ENCODE measurements at regions not wholly inside any gene's neighbourhood (a gene's known extent, or its start where the extent isn't known, plus 50 kb on each side); places are given as distances from the start of the nearest gene placed in this dataset.

DNA sequence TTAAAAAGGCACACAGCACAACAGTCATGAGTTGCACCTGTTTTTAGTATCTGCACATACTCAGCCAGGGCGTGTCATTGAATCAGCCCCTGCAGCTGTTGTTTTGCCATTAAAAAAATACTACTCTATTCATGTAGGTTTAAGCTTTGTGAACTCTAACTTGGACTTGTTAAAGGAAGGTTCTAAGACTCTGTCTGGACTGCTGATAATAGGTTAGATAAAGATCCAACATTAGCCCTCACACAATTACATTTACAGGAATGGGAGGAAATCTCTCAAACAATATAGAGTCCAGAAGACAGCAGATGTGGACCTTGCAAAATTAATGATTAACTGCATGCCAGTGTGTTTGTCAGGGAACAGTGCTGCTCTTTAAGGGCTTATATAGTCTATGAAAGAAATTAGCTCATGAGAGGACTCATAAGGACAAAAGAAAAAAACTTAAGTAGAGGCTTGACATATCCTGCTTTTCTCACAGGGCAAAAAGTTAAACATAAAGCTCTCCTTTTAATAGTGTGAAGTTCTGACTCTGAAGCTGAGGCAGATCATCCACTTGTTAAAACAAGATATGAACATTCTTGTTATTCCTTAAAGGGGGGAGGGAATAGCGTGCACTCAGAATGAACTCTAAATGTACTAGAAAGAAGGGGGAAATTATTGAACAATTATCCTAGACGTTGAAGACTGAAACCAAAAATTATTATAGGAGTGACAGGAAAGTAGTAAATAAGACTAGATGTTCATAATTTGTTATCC is 243.6 kb downstream of the NDFIP2 start:
- TF ChIP-seq, protein P1, sequence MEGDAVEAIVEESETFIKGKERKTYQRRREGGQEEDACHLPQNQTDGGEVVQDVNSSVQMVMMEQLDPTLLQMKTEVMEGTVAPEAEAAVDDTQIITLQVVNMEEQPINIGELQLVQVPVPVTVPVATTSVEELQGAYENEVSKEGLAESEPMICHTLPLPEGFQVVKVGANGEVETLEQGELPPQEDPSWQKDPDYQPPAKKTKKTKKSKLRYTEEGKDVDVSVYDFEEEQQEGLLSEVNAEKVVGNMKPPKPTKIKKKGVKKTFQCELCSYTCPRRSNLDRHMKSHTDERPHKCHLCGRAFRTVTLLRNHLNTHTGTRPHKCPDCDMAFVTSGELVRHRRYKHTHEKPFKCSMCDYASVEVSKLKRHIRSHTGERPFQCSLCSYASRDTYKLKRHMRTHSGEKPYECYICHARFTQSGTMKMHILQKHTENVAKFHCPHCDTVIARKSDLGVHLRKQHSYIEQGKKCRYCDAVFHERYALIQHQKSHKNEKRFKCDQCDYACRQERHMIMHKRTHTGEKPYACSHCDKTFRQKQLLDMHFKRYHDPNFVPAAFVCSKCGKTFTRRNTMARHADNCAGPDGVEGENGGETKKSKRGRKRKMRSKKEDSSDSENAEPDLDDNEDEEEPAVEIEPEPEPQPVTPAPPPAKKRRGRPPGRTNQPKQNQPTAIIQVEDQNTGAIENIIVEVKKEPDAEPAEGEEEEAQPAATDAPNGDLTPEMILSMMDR (IDR thresholded peaks at IDR 0.05): no peak
- TF ChIP-seq POLR2AphosphoS5 (IDR thresholded peaks at IDR 0.05) (no peak), POLR2A (IDR thresholded peaks at IDR 0.05) (no peak), EP300 (IDR thresholded peaks at IDR 0.05; ENCODE audit: low read depth) (no peak)

All from transverse colon (tissue), 4 donors.